Activated CD8-positive, alpha-beta memory T cell treated with anti-CD3 and anti-CD28 coated beads, Interleukin-2, amount 10 ng/mL, durations not matched to agents 7 days and 5 days (primary cell): ENCODE measurements at regions not wholly inside any gene's neighbourhood (a gene's known extent, or its start where the extent isn't known, plus 50 kb on each side); places are given as distances from the start of the nearest gene placed in this dataset.
"Not testable (repeated sequence)": the region's sequence is repeated elsewhere in the genome, so short reads cannot be mapped to it uniquely, and the experiment has no call there.

Experiments used
- ATAC-seq: fragments of 150-1000 bp; cut with Tn5 transposase; one replicate; pipeline ENCODE4 v1.10.0; 2021; ENCODE audit warnings: moderate library complexity
- CTCF ChIA-PET: fragments of 350-600 bp; sonication (Branson Sonifier 250); formaldehyde crosslinking; loops from one replicate; lab custom pipeline; 2021; ENCODE audit warnings: antibody characterized with exemption; lab: Charles Lee
- DNase-seq: peaks from one replicate; pipeline ENCODE4 v3.0.0-alpha.2; 2020
- H3K27ac Mint-ChIP-seq: one replicate; pipeline ENCODE4 v1.8.0; 2021; ENCODE audit warnings: mild to moderate bottlenecking, mixed read lengths
- H3K27me3 Mint-ChIP-seq: one replicate; pipeline ENCODE4 v1.8.0; 2021; ENCODE audit warnings: mixed read lengths
- H3K36me3 Mint-ChIP-seq: one replicate; pipeline ENCODE4 v1.8.0; 2021; ENCODE audit warnings: mild to moderate bottlenecking, mixed read lengths
- H3K4me1 Mint-ChIP-seq: one replicate; pipeline ENCODE4 v1.8.0; 2021; ENCODE audit warnings: mixed read lengths
- H3K4me3 Mint-ChIP-seq: one replicate; pipeline ENCODE4 v1.8.0; 2021; ENCODE audit warnings: mild to moderate bottlenecking, moderate library complexity, mixed read lengths
- H3K9me3 Mint-ChIP-seq: one replicate; pipeline ENCODE4 v1.8.0; 2022; ENCODE audit warnings: low read depth, mixed read lengths

DNA sequence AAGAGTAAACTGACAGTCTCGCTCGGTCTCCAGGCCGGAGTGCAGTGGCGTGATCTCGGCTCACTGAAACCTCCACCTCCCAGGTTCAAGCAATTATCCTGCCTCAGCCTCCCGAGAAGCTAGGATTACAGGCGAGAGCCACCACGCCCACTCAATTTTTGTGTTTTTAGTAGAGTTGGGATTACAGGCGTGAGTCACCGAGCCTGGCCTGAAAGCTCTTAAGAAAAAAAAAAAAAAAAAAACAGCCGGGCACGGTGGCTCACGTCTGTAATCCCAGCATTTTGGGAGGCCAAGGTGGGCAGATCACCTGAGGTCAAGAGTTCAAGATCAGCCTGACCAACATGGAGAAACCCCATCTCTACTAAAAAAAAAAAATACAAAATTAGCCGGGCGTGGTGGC, 55.3 kb upstream of the THOC2 start:
- H3K27me3 Mint-ChIP-seq, DNase-seq, CTCF ChIA-PET: not testable (repeated sequence)

DNA sequence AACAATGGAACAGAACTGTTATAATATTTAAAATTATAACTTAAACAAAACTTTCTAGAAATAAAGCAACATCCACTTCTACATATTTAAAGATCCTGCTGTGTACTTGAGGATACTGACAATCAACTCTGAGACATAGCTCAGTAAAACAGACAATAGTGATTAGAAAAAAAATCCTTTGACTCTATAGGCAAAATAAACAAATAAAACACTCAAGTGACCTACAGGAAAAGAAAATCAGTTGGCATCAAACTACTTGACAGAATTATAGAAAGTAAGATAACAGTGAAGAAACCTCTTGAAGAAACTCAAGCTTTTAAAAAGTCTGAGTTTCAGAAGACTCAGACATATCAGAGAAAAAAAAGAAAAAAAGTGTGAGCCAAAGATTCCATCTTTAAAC, 55.9 kb upstream of the THOC2 start:
- Mint-ChIP-seq H3K9me3 (no peaks in the 10 kb centered on the region), H3K36me3 (no peaks in the 10 kb centered on the region), H3K4me3 (no peak overlapping the region), H3K4me1 (peaks cover 9% of the 10 kb centered on the region), H3K27ac (no peak overlapping the region), H3K27me3 (peaks cover 2% of the 10 kb centered on the region)
- CTCF ChIA-PET, result interaction anchor here (1.3 kb wide), 1 partner anchor 10 kb away, joined by 4 read pairs; no protein-coding TSS in a partner anchor
- DNase-seq (no peak), ATAC-seq (no peak)

More for the DNA sequence above, 55.3 kb upstream of the THOC2 start:
- not testable (repeated sequence) for ATAC-seq, H3K9me3 Mint-ChIP-seq, H3K27ac Mint-ChIP-seq, H3K36me3 Mint-ChIP-seq, H3K4me1 Mint-ChIP-seq, H3K4me3 Mint-ChIP-seq

DNA sequence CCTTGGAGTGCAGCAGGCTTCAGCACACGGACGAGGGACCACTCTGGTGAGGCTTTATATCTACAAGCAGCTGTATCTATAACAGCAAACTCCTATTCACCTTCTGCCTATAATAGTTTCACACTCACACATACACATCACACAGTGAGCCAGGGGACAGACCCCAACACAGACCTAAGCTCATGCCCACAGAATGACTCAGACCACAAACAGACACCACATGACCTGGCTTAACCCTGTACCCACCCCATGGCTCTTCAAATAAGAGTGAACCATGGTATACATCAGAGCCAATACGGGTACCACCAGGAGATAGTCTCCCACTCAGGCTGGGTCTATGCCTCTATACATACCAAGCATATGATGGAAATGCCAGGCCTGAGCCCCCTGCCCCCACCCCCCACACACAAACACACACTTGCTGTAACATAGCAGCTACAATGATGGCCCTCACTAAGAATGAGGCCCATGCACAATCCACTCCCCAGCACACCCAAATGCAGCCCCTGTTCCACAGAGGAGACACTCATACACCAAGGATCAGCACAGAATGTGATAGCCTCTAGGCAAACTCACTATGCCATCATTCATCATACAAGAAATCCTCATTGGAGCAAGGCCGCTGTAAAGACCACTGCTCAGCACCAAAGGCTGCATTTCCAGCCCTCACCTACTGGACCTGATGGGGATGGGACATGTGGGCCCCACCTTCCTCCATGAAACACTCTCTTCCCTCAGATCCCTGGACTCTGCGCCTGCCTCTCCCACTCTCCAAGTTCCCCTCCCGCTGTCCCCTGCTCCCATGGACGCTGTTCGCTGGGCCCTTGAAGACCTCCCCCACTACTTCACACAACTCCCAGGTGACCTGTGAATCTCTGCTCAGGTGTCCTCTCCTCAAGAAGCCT, 62.1 kb upstream of the XIAP start:
- ATAC-seq, result no peak
- H3K36me3 Mint-ChIP-seq, result no peaks in the 10 kb centered on the region
- no peak overlapping the region for H3K4me3 Mint-ChIP-seq
- DNase-seq, result no peak
- H3K4me1 Mint-ChIP-seq, result peaks cover 3% of the 10 kb centered on the region
- CTCF ChIA-PET, result interaction anchor here (0.6 kb wide), 1 partner anchor 169 kb away, joined by 3 read pairs; no protein-coding TSS in a partner anchor
- no peaks in the 10 kb centered on the region for H3K9me3 Mint-ChIP-seq
- H3K27ac Mint-ChIP-seq, result no peak overlapping the region
- H3K27me3 Mint-ChIP-seq, result no peaks in the 10 kb centered on the region

DNA sequence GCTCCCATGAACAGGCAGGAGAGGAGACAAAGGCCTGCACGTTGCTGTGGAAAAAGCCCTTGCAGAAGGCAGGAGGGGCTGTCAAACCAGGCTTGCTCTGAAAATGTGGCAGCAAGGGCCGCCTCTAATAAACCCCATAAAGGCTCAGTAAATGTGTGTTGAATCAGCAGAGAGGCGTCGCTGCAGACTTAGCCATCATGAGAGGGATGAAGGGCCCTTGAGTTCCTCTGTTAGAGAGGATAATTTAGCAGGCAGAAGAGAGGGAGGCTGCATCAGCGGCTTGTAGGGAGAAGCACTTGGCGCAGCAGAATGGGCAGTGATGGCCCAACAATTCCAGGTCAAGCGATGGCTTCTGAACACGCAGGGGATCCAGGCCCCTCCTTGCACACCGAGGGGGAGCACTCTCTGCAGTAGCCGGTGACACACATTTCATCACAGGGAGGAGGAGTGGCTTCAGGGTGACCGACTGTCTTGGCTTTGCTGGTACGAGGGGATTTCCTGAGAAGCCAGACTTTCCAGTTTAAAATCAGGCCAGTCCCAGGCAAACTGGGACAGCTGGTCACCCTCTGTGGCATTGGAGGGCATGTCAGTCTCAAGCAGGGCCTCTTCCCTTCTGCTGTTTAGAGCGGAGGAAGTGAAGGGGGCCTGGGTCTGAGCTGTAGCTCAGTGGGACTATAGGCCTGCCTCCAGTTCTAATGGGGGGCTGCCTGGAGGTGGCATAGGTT, 61.0 kb upstream of the XIAP start:
- ATAC-seq, H3K27ac Mint-ChIP-seq, H3K4me1 Mint-ChIP-seq, H3K27me3 Mint-ChIP-seq, H3K9me3 Mint-ChIP-seq, CTCF ChIA-PET, DNase-seq, H3K4me3 Mint-ChIP-seq, H3K36me3 Mint-ChIP-seq: not testable (repeated sequence)

DNA sequence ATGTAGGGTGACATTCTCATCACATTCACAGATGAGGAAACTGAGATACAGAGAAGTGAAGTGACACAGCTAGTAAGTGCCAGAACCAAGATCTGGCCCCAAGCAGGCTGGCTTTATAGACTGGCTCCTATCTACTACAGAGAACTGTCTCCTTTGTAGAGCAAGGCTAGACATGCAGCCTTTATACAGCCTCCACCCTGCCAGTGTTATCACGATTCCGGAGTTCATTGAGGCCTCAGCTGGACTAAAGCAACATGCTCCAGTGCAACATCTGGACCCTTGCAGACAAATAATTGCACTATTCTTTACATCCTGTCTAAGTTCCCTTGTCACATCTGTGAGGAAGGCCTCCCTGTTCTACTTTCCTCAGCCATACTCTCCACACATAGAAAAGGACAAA, 58.0 kb upstream of the XIAP start:
- CTCF ChIA-PET, result no interaction called here
- no peaks in the 10 kb centered on the region for H3K9me3 Mint-ChIP-seq
- H3K4me3 Mint-ChIP-seq, result no peak overlapping the region
- no peak for DNase-seq
- no peaks in the 10 kb centered on the region for H3K36me3 Mint-ChIP-seq
- no peak overlapping the region for H3K27ac Mint-ChIP-seq
- no peak for ATAC-seq
- H3K27me3 Mint-ChIP-seq, result no peaks in the 10 kb centered on the region
- H3K4me1 Mint-ChIP-seq, result peaks cover 9% of the 10 kb centered on the region

DNA sequence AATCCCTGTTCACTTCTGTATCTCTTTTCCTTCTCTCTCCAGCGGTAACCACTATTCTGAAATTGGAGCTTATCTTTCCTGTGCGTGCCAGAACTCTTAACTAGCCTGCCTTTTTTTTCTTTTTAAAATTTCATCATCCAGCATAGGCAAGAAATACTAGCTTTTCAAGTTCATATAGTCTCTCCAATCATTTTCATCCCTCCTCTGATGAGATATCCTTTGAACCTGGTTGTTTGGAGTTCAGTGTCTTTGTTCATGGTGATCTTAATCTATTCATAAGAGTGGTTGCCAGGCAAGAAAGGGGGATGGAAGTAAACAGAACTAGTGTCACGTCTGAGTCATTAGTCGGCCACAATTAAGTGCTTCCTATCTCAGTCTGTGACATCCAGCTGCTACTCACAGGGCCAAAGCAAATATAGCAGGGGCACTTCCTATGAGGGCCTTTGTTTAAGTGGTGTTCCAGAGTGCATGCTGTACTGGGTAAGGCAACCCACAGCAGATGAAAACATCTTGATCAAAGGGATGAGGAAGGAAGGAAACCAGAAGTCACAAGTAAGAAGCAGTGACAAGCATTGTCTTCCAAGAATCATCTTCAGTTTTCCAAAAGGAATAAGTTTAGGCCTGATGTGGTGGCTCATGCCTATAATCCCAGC, 56.4 kb upstream of the XIAP start:
- H3K4me1 Mint-ChIP-seq, result peaks cover 6% of the 10 kb centered on the region
- ATAC-seq (peak; percentile 83), DNase-seq (peak; percentile 41)
- no peak overlapping the region for H3K4me3 Mint-ChIP-seq
- no peaks in the 10 kb centered on the region for H3K27me3 Mint-ChIP-seq
- CTCF ChIA-PET, result no interaction called here
- H3K27ac Mint-ChIP-seq, result no peak overlapping the region
- H3K9me3 Mint-ChIP-seq, result no peaks in the 10 kb centered on the region
- no peaks in the 10 kb centered on the region for H3K36me3 Mint-ChIP-seq

DNA sequence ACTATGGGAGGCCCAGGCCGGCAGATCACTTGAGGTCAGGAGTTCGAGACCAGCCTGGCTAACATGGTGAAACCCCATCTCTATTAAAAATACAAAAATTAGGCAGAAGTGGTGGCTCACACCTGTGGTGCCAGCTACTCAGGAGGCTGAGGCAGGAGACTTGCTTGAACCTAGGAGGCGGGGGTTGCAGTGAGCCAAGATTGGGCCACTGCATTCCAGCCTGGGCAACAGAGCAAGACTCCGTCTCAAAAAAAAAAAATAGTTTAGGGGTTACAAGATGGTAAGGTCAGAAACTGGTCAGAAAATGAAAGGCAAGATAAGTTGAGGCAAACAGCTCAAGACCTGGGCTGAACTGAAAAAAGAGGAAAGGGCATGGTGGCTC, 55.9 kb upstream of the XIAP start:
- H3K9me3 Mint-ChIP-seq, DNase-seq, H3K27ac Mint-ChIP-seq, H3K36me3 Mint-ChIP-seq, H3K4me1 Mint-ChIP-seq, ATAC-seq, H3K27me3 Mint-ChIP-seq, CTCF ChIA-PET, H3K4me3 Mint-ChIP-seq: not testable (repeated sequence)

DNA sequence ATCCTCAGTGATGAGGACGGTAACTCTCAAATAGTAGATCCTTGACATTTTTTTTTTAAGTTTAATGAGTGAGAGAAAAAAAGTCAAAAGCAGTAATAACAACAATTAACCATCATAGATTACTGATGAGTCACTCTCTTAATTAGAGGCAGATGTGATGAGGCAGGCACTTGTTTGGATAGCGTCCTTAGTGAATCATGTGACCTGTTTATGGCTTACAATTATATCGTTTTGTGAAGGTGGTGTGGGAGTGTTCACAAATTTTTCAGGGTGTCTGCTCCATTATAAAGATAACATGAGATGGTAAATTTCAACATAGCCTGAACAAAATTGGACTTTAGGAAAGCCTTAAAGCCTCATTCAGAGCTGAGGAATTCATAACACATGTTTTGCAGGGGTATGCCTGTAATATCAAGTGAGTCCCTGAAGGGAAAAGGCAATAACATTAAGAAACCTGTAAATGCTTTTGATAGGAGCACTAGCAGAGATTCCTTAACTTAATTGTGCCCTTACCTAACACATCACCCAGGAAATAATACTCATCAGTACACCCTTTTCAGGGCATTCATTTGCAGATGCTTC, 51.9 kb upstream of the XIAP start:
- CTCF ChIA-PET, result no interaction called here
- Mint-ChIP-seq H3K9me3 (no peaks in the 10 kb centered on the region), H3K27me3 (no peaks in the 10 kb centered on the region), H3K36me3 (no peaks in the 10 kb centered on the region), H3K4me3 (no peak overlapping the region), H3K27ac (no peak overlapping the region), H3K4me1 (peaks cover 6% of the 10 kb centered on the region)
- DNase-seq (no peak), ATAC-seq (no peak)

DNA sequence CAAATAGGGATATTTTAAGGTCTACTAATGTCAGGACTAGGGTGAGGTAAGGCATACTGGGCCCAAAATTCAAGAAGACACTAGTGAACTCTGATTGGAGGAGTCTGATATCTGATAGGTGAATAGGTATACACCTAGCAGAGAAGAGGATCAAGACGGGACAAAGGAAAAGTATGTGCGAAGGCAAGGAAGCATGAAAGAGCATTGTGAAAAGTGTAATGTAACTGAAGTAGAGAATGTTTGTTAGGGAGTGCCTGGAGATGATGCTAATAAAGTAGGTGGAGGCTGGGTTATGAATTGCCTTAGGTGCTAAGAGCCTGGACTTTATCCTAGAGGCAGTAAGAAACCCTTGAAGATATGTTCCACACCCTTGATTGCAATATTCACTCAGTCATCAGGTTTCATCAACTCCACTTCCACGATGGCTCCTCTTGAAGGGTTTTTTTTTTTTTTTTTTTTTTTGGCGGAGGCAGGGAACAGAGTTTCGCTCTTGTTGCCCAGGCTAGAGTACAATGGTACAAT, 49.9 kb upstream of the XIAP start:
- ATAC-seq, result no peak
- Mint-ChIP-seq H3K36me3 (no peaks in the 10 kb centered on the region), H3K27ac (no peak overlapping the region), H3K4me3 (no peak overlapping the region), H3K9me3 (no peaks in the 10 kb centered on the region), H3K4me1 (no peaks in the 10 kb centered on the region), H3K27me3 (no peaks in the 10 kb centered on the region)
- CTCF ChIA-PET, result no interaction called here
- no peak for DNase-seq
